OCI-LY3 (cell line): ENCODE measurements at regions not wholly inside any gene's neighbourhood (a gene's known extent, or its start where the extent isn't known, plus 50 kb on each side); places are given as distances from the start of the nearest gene placed in this dataset.

Experiments used
- H2AFZ ChIP-seq: fragments of 200-600, 300-600 bp; shearing (Covaris generic); 2 replicates; pipeline ENCODE4 v1.6.0; 2014; ENCODE audit warnings: antibody characterized with exemption, low read depth, low read length
- H3K27ac ChIP-seq: fragments of 200-600, 300-600 bp; sonication (generic); 2 replicates; pipeline ENCODE4 v1.5.1; 2014; ENCODE audit warnings: mild to moderate bottlenecking, low read length, moderate library complexity, mixed read lengths
- H3K27me3 ChIP-seq: fragments of 200-600, 300-600 bp; sonication (generic); 2 replicates; pipeline ENCODE4 v1.6.1; 2014; ENCODE audit warnings: low read depth, low read length, mixed read lengths
- H3K36me3 ChIP-seq: fragments of 200-600, 300-600 bp; sonication (generic); replicated peaks from 2 replicates; pipeline ENCODE3; 2014; ENCODE audit warnings: low read depth, low read length, mixed read lengths
- H3K4me1 ChIP-seq: fragments of 300-600, 200-600 bp; sonication (generic); 2 replicates; pipeline ENCODE4 v1.6.1; 2014; ENCODE audit warnings: low read length, mixed read lengths
- H3K4me2 ChIP-seq: fragments of 200-600, 300-600 bp; sonication (generic); 2 replicates; pipeline ENCODE4 v1.6.1; 2014; ENCODE audit warnings: low read length, mixed read lengths
- H3K4me3 ChIP-seq: fragments of 300-600, 200-600 bp; sonication (generic); 2 replicates; pipeline ENCODE4 v1.5.1; 2014; ENCODE audit warnings: antibody characterized with exemption, mild to moderate bottlenecking, low read length, moderate library complexity
- H3K79me2 ChIP-seq: fragments of 300-600, 200-600 bp; shearing (Covaris generic); 2 replicates; pipeline ENCODE4 v1.6.1; 2014; ENCODE audit warnings: mild to moderate bottlenecking, low read length, mixed read lengths
- H3K9ac ChIP-seq: fragments of 300-600, 200-600 bp; shearing (Covaris generic); 2 replicates; pipeline ENCODE4 v1.6.0; 2014; ENCODE audit warnings: mild to moderate bottlenecking, low read length, moderate library complexity
- H3K9me3 ChIP-seq: fragments of 200-600, 300-600 bp; shearing (Covaris generic); 2 replicates; pipeline ENCODE4 v1.6.1; 2014; ENCODE audit warnings: low read length, mixed read lengths; ENCODE audit not compliant: insufficient read depth
- H4K20me1 ChIP-seq: fragments of 200-600, 300-600 bp; sonication (generic); 2 replicates; pipeline ENCODE4 v1.6.1; 2016; ENCODE audit warnings: low read length, mixed read lengths; ENCODE audit not compliant: insufficient read depth
- CTCF ChIP-seq: fragments of 200-600, 300-600 bp; sonication (generic); IDR thresholded peaks from 2 replicates; pipeline ENCODE4 v1.5.1; 2014; ENCODE audit warnings: antibody characterized with exemption, low read length, low read depth
- EZH2phosphoT487 ChIP-seq: fragments of 200-600 bp; shearing (Covaris generic); IDR thresholded peaks from 2 replicates; pipeline ENCODE4 v1.6.1; 2018; ENCODE audit warnings: antibody characterized with exemption, mixed run types, low read depth

DNA sequence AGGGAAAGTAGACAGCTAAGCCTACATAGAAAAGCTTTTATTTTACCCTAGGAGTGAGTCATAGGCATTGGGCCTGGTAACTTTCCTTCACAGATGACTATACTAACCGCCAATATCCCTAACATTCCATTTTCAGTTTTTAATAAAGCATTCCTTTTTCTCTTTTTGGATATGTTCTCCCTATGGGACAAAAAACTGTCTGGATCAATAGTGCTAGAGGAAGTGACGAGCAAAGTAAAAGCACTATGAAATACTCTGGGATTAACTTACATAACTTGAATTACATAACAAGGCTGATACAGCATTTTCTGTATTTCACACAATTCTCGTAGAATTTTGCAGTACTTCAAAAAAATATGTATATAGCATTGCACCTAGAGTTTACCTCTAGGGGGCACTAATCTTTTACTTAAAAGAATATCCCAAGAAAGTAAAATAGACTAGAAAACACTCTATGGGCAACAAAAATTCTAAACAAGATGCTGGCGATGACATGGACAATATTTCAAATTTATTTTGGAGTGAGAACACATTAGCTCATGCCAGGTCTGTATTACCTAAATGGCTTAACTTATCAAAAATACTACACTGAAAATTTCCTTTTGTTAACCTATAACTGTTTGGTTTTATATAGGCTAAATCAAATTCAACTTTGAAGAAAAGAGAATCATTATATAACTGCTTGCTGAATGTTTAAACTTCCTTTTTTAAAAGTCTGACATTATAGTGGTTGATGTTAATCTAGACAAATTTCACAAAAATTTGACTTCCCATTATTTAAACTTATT, 66.3 kb upstream of the DST start:
- Histone ChIP-seq H2AFZ (0 out of 2 replicates have a peak overlapping the region, but pooled peaks have one; percentile 13), H3K9ac (no peak overlapping the region), H3K36me3 (no peaks in the 10 kb centered on the region), H3K4me2 (peak overlapping the region; percentile 53), H3K27ac (no peak overlapping the region), H3K9me3 (no peaks in the 10 kb centered on the region), H3K4me1 (peaks cover 21% of the 10 kb centered on the region), H4K20me1 (no peaks in the 10 kb centered on the region), H3K27me3 (no peaks in the 10 kb centered on the region), H3K4me3 (0 out of 2 replicates have a peak overlapping the region, but pooled peaks have one; percentile 15), H3K79me2 (no peaks in the 10 kb centered on the region)
- TF ChIP-seq CTCF (peak; percentile 87), EZH2phosphoT487 (no peak)

- no peaks in the 10 kb centered on the region for H3K36me3 ChIP-seq
- no peak overlapping the region for H3K27ac ChIP-seq
- no peak overlapping the region for H3K4me3 ChIP-seq
- H2AFZ ChIP-seq, result no peak overlapping the region
- H3K9me3 ChIP-seq, result no peaks in the 10 kb centered on the region
- no peak for TF ChIP-seq EZH2phosphoT487
- no peak overlapping the region for H3K4me2 ChIP-seq
- H3K4me1 ChIP-seq, result peaks cover 16% of the 10 kb centered on the region
- no peaks in the 10 kb centered on the region for H4K20me1 ChIP-seq
- no peaks in the 10 kb centered on the region for H3K79me2 ChIP-seq
- H3K27me3 ChIP-seq, result no peaks in the 10 kb centered on the region; the same call in 1 of the 2 replicates
- no peak overlapping the region for H3K9ac ChIP-seq
Observed at GRCh38 chr6:56706981-56707726, 64.5 kb upstream of the DST start.

DNA sequence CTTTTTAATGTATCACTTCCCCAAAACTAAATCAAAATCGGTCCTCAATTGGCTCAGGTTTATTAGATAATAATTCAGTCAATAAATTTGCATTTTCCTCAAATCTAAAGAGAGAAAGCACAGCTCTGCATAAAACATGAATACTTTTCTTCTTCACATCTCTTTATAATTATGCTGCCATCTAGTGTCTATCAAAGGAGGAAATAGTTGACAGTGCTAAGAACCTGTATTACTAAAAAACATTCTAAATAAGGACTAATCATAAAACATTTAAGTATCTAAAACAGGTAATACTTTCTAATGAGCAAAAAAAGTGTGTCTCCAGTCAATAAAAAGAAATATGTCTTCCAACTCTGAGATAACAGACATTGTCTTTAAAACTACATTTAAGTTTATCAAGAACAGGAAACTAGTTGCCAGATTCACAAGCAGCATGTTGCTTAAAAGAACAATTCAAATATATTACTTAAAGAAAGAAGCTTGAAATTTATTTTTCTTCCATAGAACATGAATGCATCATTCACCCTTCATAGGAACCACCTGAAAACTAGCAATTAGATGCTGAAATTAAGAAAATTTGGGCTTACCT, 56.5 kb upstream of the DST start:
- no peak overlapping the region for H3K4me3 ChIP-seq
- TF ChIP-seq EZH2phosphoT487, result no peak
- peak; percentile 79 for TF ChIP-seq CTCF
- peaks cover 21% of the 10 kb centered on the region for H3K4me1 ChIP-seq
- H4K20me1 ChIP-seq, result no peaks in the 10 kb centered on the region
- no peaks in the 10 kb centered on the region for H3K79me2 ChIP-seq
- no peak overlapping the region for H3K4me2 ChIP-seq
- no peaks in the 10 kb centered on the region for H3K9me3 ChIP-seq
- H3K27ac ChIP-seq, result no peak overlapping the region
- H2AFZ ChIP-seq, result no peak overlapping the region
- H3K36me3 ChIP-seq, result no peaks in the 10 kb centered on the region
- no peaks in the 10 kb centered on the region; the same call in 1 of the 2 replicates for H3K27me3 ChIP-seq
- no peak overlapping the region for H3K9ac ChIP-seq

DNA sequence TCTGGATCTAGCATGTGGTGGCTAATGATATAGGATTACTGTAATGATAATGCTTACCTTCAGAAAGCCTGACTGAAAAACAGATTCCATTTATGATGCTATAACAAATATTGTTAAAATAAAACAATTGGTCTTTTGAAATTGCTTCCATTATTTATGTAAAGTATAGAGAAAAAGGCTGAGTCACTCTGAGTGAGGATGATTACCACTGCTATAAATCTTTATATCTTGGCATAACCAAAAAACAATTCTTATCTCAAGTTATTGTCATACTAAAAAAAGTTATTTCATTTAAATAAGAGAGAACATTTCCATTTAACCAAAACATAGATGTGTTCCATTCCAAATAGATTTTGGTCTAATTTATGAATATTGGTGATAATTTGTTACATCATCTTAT, 53.0 kb upstream of the DST start:
- Histone ChIP-seq H3K4me2 (no peak overlapping the region), H3K4me1 (peaks cover 15% of the 10 kb centered on the region), H2AFZ (no peak overlapping the region), H4K20me1 (no peaks in the 10 kb centered on the region), H3K9me3 (no peaks in the 10 kb centered on the region), H3K79me2 (no peaks in the 10 kb centered on the region), H3K9ac (no peak overlapping the region), H3K27me3 (no peaks in the 10 kb centered on the region), H3K27ac (no peak overlapping the region), H3K36me3 (no peaks in the 10 kb centered on the region), H3K4me3 (no peak overlapping the region)
- TF ChIP-seq CTCF (no peak), EZH2phosphoT487 (no peak)
